GM23248 (cell line): ENCODE measurements at regions not wholly inside any gene's neighbourhood (a gene's known extent, or its start where the extent isn't known, plus 50 kb on each side); places are given as distances from the start of the nearest gene placed in this dataset.

Experiments used
- EZH2 ChIP-seq: fragments of 200-600 bp; sonication (generic); IDR thresholded peaks from 2 replicates; pipeline ENCODE4 v1.6.1; 2018; ENCODE audit warnings: antibody characterized with exemption, mild to moderate bottlenecking; ENCODE audit not compliant: insufficient read depth, poor library complexity, severe bottlenecking
- EZH2phosphoT487 ChIP-seq: fragments of 200-600 bp; sonication (generic); IDR thresholded peaks from 2 replicates; pipeline ENCODE4 v1.6.1; 2018; ENCODE audit warnings: antibody characterized with exemption, moderate library complexity, mild to moderate bottlenecking, low read depth; ENCODE audit not compliant: insufficient read depth

GRCh38 chr6:22706651-22707050 lies 137.3 kb downstream of the HDGFL1 start:
- no peak for TF ChIP-seq EZH2
- TF ChIP-seq EZH2phosphoT487, result no peak
